ENCODE measurements at regions not wholly inside any gene's neighbourhood (a gene's known extent, or its start where the extent isn't known, plus 50 kb on each side); places are given as distances from the start of the nearest gene placed in this dataset.

GRCh38 chr3:168490981-168491380 is 395.3 kb upstream of the GOLIM4 start:
- Histone ChIP-seq H3K4me1 (ENCODE audit: control insufficient read depth in 1 of 2, insufficient read depth in 2 of 2, low read length in 2 of 2) (no peaks in the 10 kb centered on the region), H3K9ac (ENCODE audit: low read length) (no peak overlapping the region), H4K20me1 (ENCODE audit: insufficient read depth) (no peaks in the 10 kb centered on the region), H2AFZ (ENCODE audit: low read depth, low read length, poor library complexity, severe bottlenecking) (no peak overlapping the region), H3K9me3 (ENCODE audit: control insufficient read depth in 1 of 2, insufficient read depth in 1 of 2, low read depth in 1 of 2, low read length in 2 of 2) (no peaks in the 10 kb centered on the region), H3K27ac (ENCODE audit: low read depth, low read length) (no peak overlapping the region), H3K79me2 (ENCODE audit: insufficient read depth, low read length) (no peaks in the 10 kb centered on the region), H3K4me2 (ENCODE audit: low read length) (no peak overlapping the region), H3K9me2 (ENCODE audit: insufficient read depth) (no peaks in the 10 kb centered on the region), H3K36me3 (ENCODE audit: control insufficient read depth in 1 of 2, insufficient read depth in 2 of 2, low read length in 2 of 2) (no peaks in the 10 kb centered on the region), H3K4me3 (replicated peaks in 1 of 2; ENCODE audit: low read depth in 1 of 2, low read length in 2 of 2) (no peak overlapping the region), H3K27me3 (ENCODE audit: insufficient read depth, low read length) (peaks cover 18% of the 10 kb centered on the region)
- TF ChIP-seq EZH2phosphoT487 (IDR thresholded peaks at IDR 0.05; ENCODE audit: borderline replicate concordance) (no peak), REST (IDR thresholded peaks at IDR 0.05; ENCODE audit: low read depth) (no peak)
- DNase-seq (ENCODE audit: low read depth, low spot score) (no peak), ATAC-seq (no peak)
- ChIA-PET RAD21 (ENCODE audit: low non-redundant PET in 1 of 2, low total read pairs in 2 of 2, uncharacterized antibody in 2 of 2, unreplicated experiment in 2 of 2) (interaction anchor here in 1 of 2 experiments (0.6 kb wide), 1 partner anchor 33 kb away, joined by 3 read pairs; no protein-coding TSS in a partner anchor), CTCF (no interaction called here), POLR2A (no interaction called here)
- BruUV-seq (replicated peaks) = no TSS peak
- intact Hi-C loops (cut with micrococcal nuclease) = no loop called here

- Histone ChIP-seq H3K9me2 (ENCODE audit: insufficient read depth) (no peaks in the 10 kb centered on the region), H3K9me3 (ENCODE audit: control insufficient read depth in 1 of 2, insufficient read depth in 1 of 2, low read depth in 1 of 2, low read length in 2 of 2) (no peaks in the 10 kb centered on the region), H3K27me3 (ENCODE audit: insufficient read depth, low read length) (peaks cover 22% of the 10 kb centered on the region), H4K20me1 (ENCODE audit: insufficient read depth) (no peaks in the 10 kb centered on the region), H3K4me3 (replicated peaks in 1 of 2; ENCODE audit: low read depth in 1 of 2, low read length in 2 of 2) (no peak overlapping the region), H3K27ac (ENCODE audit: low read depth, low read length) (no peak overlapping the region), H3K9ac (ENCODE audit: low read length) (no peak overlapping the region), H3K4me1 (ENCODE audit: control insufficient read depth in 1 of 2, insufficient read depth in 2 of 2, low read length in 2 of 2) (no peaks in the 10 kb centered on the region), H3K4me2 (ENCODE audit: low read length) (no peak overlapping the region), H2AFZ (ENCODE audit: low read depth, low read length, poor library complexity, severe bottlenecking) (no peak overlapping the region), H3K79me2 (ENCODE audit: insufficient read depth, low read length) (no peaks in the 10 kb centered on the region), H3K36me3 (ENCODE audit: control insufficient read depth in 1 of 2, insufficient read depth in 2 of 2, low read length in 2 of 2) (no peaks in the 10 kb centered on the region)
- CTCF ChIA-PET = no interaction called here
- ATAC-seq (no peak), DNase-seq (ENCODE audit: low read depth, low spot score) (no peak)
- intact Hi-C loops (cut with micrococcal nuclease) = no loop called here
- POLR2A ChIA-PET = no interaction called here
- TF ChIP-seq CTCF (IDR thresholded peaks at IDR 0.05 in 2 of 3, conservative IDR thresholded peaks at IDR 0.05 in 1 of 3; ENCODE audit: borderline replicate concordance in 1 of 3, insufficient read depth in 1 of 3, low read depth in 2 of 3, low read length in 2 of 3) = no peak
- TF ChIP-seq RAD21 (IDR thresholded peaks at IDR 0.05; ENCODE audit: low read depth) = no peak
- no peak for TF ChIP-seq REST (IDR thresholded peaks at IDR 0.05; ENCODE audit: low read depth)
- TF ChIP-seq TCF7L2 (IDR thresholded peaks at IDR 0.05; ENCODE audit: borderline replicate concordance, extremely low read depth, insufficient read depth, insufficient read length) = no peak
- no TSS peak for BruUV-seq (replicated peaks)
- RAD21 ChIA-PET (ENCODE audit: low non-redundant PET in 1 of 2, low total read pairs in 2 of 2, uncharacterized antibody in 2 of 2, unreplicated experiment in 2 of 2) = no interaction called here
Observed at GRCh38 chr3:168489301-168489700, 393.6 kb upstream of the GOLIM4 start.
